ENCODE measurements at regions not wholly inside any gene's neighbourhood (a gene's known extent, or its start where the extent isn't known, plus 50 kb on each side); places are given as distances from the start of the nearest gene placed in this dataset.

GRCh38 chr6:9178071-9178470 lies 742.7 kb upstream of the SLC35B3 start:
- no peak for DNase-seq (ENCODE audit: low spot score in 2 of 2)
- Histone ChIP-seq H3K4me1 (no peaks in the 10 kb centered on the region), H3K36me3 (no peaks in the 10 kb centered on the region), H3K9me3 (peaks cover 0 to 4% of the 10 kb centered on the region in 2 donors), H3K27ac (no peak overlapping the region), H3K27me3 (no peaks in the 10 kb centered on the region), H3K4me3 (no peak overlapping the region)
- intact Hi-C loops (cut with DNase I): no loop called here
- TF ChIP-seq, protein P1, sequence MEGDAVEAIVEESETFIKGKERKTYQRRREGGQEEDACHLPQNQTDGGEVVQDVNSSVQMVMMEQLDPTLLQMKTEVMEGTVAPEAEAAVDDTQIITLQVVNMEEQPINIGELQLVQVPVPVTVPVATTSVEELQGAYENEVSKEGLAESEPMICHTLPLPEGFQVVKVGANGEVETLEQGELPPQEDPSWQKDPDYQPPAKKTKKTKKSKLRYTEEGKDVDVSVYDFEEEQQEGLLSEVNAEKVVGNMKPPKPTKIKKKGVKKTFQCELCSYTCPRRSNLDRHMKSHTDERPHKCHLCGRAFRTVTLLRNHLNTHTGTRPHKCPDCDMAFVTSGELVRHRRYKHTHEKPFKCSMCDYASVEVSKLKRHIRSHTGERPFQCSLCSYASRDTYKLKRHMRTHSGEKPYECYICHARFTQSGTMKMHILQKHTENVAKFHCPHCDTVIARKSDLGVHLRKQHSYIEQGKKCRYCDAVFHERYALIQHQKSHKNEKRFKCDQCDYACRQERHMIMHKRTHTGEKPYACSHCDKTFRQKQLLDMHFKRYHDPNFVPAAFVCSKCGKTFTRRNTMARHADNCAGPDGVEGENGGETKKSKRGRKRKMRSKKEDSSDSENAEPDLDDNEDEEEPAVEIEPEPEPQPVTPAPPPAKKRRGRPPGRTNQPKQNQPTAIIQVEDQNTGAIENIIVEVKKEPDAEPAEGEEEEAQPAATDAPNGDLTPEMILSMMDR (IDR thresholded peaks at IDR 0.05): no peak

- intact Hi-C loops (cut with DNase I): no loop called here
These were observed 737.9 kb upstream of the SLC35B3 start for GRCh38 chr6:9173229-9173628.

DNA sequence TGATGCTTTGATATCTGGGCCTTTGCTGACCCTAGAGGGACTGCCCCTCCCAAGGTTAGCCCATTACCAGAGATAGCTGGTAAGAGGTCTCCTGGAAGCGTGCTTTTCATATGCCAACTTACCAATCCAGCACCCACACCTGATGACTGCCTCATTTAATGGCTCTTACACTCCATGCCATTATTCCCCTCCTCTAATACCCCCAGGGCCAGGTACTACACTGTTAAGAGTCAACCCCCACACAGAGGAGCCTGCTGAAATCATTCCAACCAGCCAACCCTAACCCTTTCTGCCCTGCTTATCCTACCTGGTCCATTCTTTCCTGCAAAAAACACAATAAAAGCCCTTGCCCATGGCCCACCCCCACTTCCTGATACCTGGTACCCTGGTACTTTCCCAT lies 736.8 kb upstream of the SLC35B3 start:
- intact Hi-C loops (cut with DNase I): no loop called here
- H3K9me3 ChIP-seq: no peaks in the 10 kb centered on the region
- TF ChIP-seq, protein P1 (IDR thresholded peaks at IDR 0.05): no peak
- H3K4me3 ChIP-seq: no peak overlapping the region
- H3K27ac ChIP-seq: no peak overlapping the region
- no peaks in the 10 kb centered on the region for H3K36me3 ChIP-seq
- no peaks in the 10 kb centered on the region for H3K4me1 ChIP-seq
- DNase-seq (ENCODE audit: low spot score in 2 of 2): no peak
- no peaks in the 10 kb centered on the region for H3K27me3 ChIP-seq

More at GRCh38 chr6:9173229-9173628, 737.9 kb upstream of the SLC35B3 start:
- H3K4me3 ChIP-seq: no peak overlapping the region
- TF ChIP-seq, protein P1 (IDR thresholded peaks at IDR 0.05): no peak
- DNase-seq (ENCODE audit: low spot score in 2 of 2): no peak
- H3K27ac ChIP-seq: no peak overlapping the region
- no peaks in the 10 kb centered on the region for H3K9me3 ChIP-seq
- H3K27me3 ChIP-seq: no peaks in the 10 kb centered on the region
- no peaks in the 10 kb centered on the region for H3K36me3 ChIP-seq
- H3K4me1 ChIP-seq: no peaks in the 10 kb centered on the region

DNA sequence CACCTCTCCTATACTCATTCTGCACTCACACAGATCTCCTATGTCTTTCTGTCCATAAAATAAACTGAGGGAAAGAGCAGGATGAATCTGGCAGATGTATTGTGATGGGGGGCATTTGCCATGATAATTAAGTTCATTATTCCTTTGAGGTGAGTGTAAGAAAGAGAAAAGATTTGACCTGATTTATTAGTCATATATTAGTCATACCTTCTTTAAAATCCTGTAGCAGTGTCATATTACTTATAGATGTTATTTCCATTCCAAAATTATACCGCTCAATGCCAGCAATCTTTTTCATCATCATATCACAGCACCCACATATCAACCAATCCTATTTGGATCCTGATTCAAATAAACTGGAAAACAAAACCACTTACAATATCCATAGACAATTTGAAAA lies 733.3 kb upstream of the SLC35B3 start:
- Histone ChIP-seq H3K4me3 (no peak overlapping the region), H3K9me3 (no peaks in the 10 kb centered on the region), H3K27me3 (no peaks in the 10 kb centered on the region), H3K4me1 (no peaks in the 10 kb centered on the region), H3K27ac (no peak overlapping the region), H3K36me3 (no peaks in the 10 kb centered on the region)
- DNase-seq (ENCODE audit: low spot score in 2 of 2): no peak
- intact Hi-C loops (cut with DNase I): no loop called here
- TF ChIP-seq, protein P1 (IDR thresholded peaks at IDR 0.05): no peak

GRCh38 chr6:9161731-9162130 lies 726.4 kb upstream of the SLC35B3 start:
- TF ChIP-seq, protein P1 (IDR thresholded peaks at IDR 0.05): no peak

DNA sequence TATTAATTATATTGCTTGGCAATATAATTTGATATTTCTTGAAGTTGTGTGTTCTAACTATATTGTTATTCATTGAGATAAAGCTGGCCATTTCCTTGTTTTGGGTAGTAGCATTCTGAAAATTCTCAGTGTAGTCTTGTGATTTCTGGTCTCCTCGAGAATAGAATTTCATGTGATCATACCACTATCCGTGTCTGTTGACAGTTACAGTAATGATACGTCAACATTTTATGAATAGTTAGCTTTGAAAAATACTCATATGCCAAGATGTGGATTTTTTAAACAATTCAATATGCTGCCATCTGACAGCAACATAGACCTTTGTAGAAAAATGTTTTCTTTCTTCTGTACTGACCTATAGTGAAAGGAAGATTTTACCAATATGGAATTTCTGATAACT lies 723.7 kb upstream of the SLC35B3 start:
- Histone ChIP-seq H3K36me3 (no peaks in the 10 kb centered on the region), H3K9me3 (no peaks in the 10 kb centered on the region), H3K27ac (no peak overlapping the region), H3K27me3 (no peaks in the 10 kb centered on the region), H3K4me1 (no peaks in the 10 kb centered on the region), H3K4me3 (no peak overlapping the region)
- no peak for DNase-seq (ENCODE audit: low spot score in 2 of 2)
- intact Hi-C loops (cut with DNase I): no loop called here
- TF ChIP-seq, protein P1 (IDR thresholded peaks at IDR 0.05): no peak

More at GRCh38 chr6:9161731-9162130, 726.4 kb upstream of the SLC35B3 start:
- H3K27me3 ChIP-seq: no peaks in the 10 kb centered on the region
- no peak overlapping the region for H3K27ac ChIP-seq
- no peaks in the 10 kb centered on the region for H3K36me3 ChIP-seq
- no peak overlapping the region for H3K4me3 ChIP-seq
- H3K4me1 ChIP-seq: no peaks in the 10 kb centered on the region
- no peak for DNase-seq (ENCODE audit: low spot score in 2 of 2)
- intact Hi-C loops (cut with DNase I): no loop called here
- no peaks in the 10 kb centered on the region for H3K9me3 ChIP-seq

All from ascending aorta (tissue), 2 donors.